ENCODE measurements at regions not wholly inside any gene's neighbourhood (a gene's known extent, or its start where the extent isn't known, plus 50 kb on each side); places are given as distances from the start of the nearest gene placed in this dataset.
"Not testable (repeated sequence)": the region's sequence is repeated elsewhere in the genome, so short reads cannot be mapped to it uniquely, and the experiment has no call there.

DNA sequence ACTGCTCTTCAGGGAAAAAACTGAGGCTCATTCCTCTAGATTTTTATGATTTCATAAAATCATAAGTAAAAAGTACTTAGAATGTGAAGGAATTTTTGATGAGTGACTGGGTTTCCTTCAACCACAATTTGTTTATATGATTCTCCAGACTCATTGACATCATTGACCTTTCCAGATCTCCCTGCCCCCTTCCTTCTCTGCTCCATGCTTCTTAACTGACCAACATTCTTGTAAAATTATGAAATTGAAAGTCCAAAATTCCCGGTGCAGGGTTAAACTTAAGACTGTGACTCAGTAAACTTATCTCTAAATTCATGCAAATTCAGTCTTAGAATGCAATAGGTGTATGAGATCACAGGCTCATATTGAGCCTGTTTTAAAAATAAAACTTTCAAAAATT, 648.9 kb downstream of the TDRD15 start:
- Histone ChIP-seq H3K27ac (ENCODE audit: low read depth) (no peak overlapping the region), H3K4me1 (ENCODE audit: insufficient read depth) (no peaks in the 10 kb centered on the region), H3K36me3 (ENCODE audit: insufficient read depth) (no peaks in the 10 kb centered on the region), H3K4me3 (ENCODE audit: low read depth, low read length) (no peak overlapping the region)
- no peak for DNase-seq (ENCODE audit: extremely low spot score)
- WGBS = 28% methylated on average over 1 of the region's 1 CpG

GRCh38 chr2:21773168-21773567, 649.4 kb downstream of the TDRD15 start:
- no peaks in the 10 kb centered on the region for H3K4me1 ChIP-seq (ENCODE audit: insufficient read depth)
- no peaks in the 10 kb centered on the region for H3K36me3 ChIP-seq (ENCODE audit: insufficient read depth)
- no peak for DNase-seq (ENCODE audit: extremely low spot score)
- H3K4me3 ChIP-seq (ENCODE audit: low read depth, low read length) = no peak overlapping the region
- no peak overlapping the region for H3K27ac ChIP-seq (ENCODE audit: low read depth)

DNA sequence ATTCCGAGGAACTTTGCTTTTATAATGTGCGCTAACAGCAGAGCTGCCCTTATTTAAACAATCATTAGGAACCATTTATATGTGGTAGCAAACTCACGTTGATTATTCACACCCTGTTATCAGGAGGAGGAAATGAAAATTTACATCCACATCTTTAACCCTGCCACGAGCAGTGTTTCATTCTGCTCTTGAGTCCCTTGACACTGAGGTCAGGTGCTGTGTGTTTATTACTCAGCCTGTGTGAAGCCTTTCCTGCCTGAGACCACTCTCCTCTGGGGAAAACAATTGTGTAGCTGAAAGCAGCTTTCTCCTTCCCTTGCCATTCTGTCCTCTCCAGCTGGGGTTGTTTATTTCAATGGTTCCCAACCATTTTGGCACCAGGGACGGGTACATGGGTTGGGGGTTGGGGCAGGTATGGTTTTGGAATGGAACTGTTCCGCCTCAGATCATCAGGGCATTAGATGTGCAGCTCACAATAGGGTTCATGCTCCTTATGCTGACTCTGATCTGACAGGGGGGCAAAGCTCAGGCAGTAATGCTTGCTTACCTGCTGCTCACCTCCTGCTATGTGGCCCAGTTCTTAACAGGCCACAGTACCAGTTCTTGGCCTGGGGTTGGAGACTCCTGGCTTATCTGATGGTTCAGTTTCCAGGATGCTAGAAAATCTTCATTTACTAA, 651.1 kb downstream of the TDRD15 start:
- Histone ChIP-seq H3K36me3 (ENCODE audit: insufficient read depth) (no peaks in the 10 kb centered on the region), H3K4me3 (ENCODE audit: low read depth, low read length) (no peak overlapping the region), H3K27ac (ENCODE audit: low read depth) (no peak overlapping the region), H3K4me1 (ENCODE audit: insufficient read depth) (no peaks in the 10 kb centered on the region)
- no peak for DNase-seq (ENCODE audit: extremely low spot score)
- WGBS = 61% methylated on average over 6 of the region's 6 CpGs

DNA sequence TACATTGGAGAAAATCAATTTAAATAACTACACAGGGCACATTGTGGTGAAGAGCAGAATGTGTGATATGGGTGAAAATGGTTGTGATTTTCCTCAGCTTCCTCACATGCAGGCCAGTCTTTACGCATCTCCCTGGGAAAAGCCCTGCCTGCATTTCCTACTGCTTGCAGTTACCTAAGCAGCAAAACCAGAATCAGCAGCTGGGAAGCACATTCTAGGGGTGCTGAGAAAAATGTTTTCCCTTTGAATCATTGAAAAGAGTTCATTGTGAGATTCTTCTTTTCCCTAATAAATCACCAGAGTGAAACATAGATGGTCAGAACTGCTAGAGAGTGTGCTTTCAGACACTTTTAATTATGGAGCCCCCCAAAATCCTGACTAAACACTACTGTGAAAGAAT, 656.0 kb downstream of the TDRD15 start:
- no peak overlapping the region for H3K27ac ChIP-seq (ENCODE audit: low read depth)
- no peak overlapping the region for H3K4me3 ChIP-seq (ENCODE audit: low read depth, low read length)
- no peaks in the 10 kb centered on the region for H3K4me1 ChIP-seq (ENCODE audit: insufficient read depth)
- 98% methylated on average over 1 of the region's 1 CpG for WGBS
- DNase-seq (ENCODE audit: extremely low spot score) = no peak
- H3K36me3 ChIP-seq (ENCODE audit: insufficient read depth) = no peaks in the 10 kb centered on the region

GRCh38 chr2:21781962-21782361, 658.2 kb downstream of the TDRD15 start:
- Histone ChIP-seq H3K27ac (ENCODE audit: low read depth) (no peak overlapping the region), H3K36me3 (ENCODE audit: insufficient read depth) (no peaks in the 10 kb centered on the region), H3K4me3 (ENCODE audit: low read depth, low read length) (no peak overlapping the region), H3K4me1 (ENCODE audit: insufficient read depth) (no peaks in the 10 kb centered on the region)
- WGBS = 78% methylated on average over 2 of the region's 2 CpGs
- DNase-seq (ENCODE audit: extremely low spot score) = no peak

DNA sequence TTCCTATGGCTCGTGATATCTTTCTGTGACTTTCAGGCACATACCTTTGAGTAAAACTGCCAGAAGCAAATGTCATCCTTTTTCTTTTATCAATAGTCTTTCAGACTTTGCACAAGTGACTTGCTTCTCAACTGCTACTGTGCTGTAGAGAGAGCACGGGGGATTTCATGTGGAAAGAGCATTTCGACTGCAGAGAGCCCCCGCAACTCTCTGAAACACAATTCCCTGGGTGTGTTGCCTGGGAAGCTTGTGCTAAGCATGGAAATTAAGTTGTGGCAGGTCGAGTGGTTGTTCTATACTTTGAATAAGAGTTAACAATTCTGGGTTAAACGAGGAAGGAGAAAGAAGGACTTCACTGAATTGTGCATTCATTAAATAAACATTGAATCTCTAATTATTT, 659.1 kb downstream of the TDRD15 start:
- DNase-seq (ENCODE audit: extremely low spot score) = no peak
- no peak overlapping the region for H3K27ac ChIP-seq (ENCODE audit: low read depth)
- H3K4me3 ChIP-seq (ENCODE audit: low read depth, low read length) = no peak overlapping the region
- H3K4me1 ChIP-seq (ENCODE audit: insufficient read depth) = no peaks in the 10 kb centered on the region
- WGBS = 76% methylated on average over 6 of the region's 6 CpGs
- no peaks in the 10 kb centered on the region for H3K36me3 ChIP-seq (ENCODE audit: insufficient read depth)

DNA sequence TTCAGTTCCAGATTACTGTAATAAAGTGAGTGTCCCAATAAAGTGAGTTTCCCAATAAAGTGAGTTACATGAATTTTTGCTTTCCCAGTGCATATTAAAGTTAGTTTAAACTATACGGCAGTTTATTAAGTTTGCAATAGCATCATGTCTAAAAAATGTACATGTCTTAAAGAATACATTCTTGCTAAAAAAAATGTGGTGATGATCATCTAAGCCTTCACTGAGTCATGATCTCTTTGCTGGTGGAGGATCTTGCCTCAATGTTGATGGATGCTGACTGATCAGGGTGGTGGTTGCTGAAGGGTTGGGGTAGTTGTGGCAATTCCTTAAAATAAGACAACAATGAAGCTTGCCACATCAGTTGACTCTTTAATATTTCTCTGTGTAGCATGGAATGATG, 664.2 kb downstream of the TDRD15 start:
- no peaks in the 10 kb centered on the region for H3K4me1 ChIP-seq (ENCODE audit: insufficient read depth)
- H3K36me3 ChIP-seq (ENCODE audit: insufficient read depth) = no peaks in the 10 kb centered on the region
- no peak overlapping the region for H3K27ac ChIP-seq (ENCODE audit: low read depth)
- WGBS = 66% methylated on average over 1 of the region's 1 CpG
- no peak for DNase-seq (ENCODE audit: extremely low spot score)
- no peak overlapping the region for H3K4me3 ChIP-seq (ENCODE audit: low read depth, low read length)

- not testable (repeated sequence) for H3K4me3 ChIP-seq (ENCODE audit: low read depth, low read length); DNase-seq (ENCODE audit: extremely low spot score); H3K4me1 ChIP-seq (ENCODE audit: insufficient read depth); H3K36me3 ChIP-seq (ENCODE audit: insufficient read depth); H3K27ac ChIP-seq (ENCODE audit: low read depth)
- 51% methylated on average over 6 of the region's 6 CpGs for WGBS
Observed at GRCh38 chr2:21790311-21790710, 666.5 kb downstream of the TDRD15 start.

DNA sequence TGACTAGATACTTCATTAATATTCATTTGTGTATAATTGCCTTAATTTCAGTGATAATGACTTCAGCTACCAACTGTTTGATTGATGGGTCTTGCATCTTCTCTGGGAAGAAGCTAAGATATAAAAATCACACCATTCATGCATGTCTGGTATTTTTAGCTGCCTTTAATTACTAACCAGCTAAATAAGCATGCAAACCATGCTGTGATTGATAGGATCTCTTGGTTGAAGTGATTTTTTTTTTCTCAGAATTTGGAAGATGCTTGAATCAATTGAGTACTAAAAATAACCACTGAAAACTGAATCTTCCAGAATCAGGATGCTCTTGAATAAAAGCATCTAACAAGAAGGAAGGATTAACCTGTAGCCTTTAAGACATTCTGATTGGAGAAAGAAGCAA, 668.8 kb downstream of the TDRD15 start:
- Histone ChIP-seq H3K27ac (ENCODE audit: low read depth) (no peak overlapping the region), H3K4me1 (ENCODE audit: insufficient read depth) (no peaks in the 10 kb centered on the region), H3K36me3 (ENCODE audit: insufficient read depth) (no peaks in the 10 kb centered on the region), H3K4me3 (ENCODE audit: low read depth, low read length) (no peak overlapping the region)
- no peak for DNase-seq (ENCODE audit: extremely low spot score)

DNA sequence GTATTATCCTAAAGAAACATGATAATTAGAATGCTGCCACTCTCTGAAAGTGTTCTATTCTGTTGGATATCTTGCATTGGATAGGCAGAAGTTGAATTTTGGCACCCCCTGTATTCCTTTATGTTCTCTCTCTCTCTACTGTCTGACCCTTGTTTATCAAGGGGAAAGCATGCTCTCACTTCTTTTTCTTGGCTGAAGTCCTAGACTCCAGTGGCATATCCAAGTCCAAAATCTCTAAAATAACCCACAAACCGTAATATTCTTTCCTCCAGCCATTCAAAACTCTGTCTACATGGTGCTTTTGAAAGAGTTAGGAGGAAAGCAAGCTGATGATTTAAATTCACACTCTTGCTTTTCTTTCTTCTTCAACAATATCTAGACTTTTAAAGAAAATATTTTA, 669.7 kb downstream of the TDRD15 start:
- DNase-seq (ENCODE audit: extremely low spot score) = no peak
- Histone ChIP-seq H3K4me1 (ENCODE audit: insufficient read depth) (no peaks in the 10 kb centered on the region), H3K27ac (ENCODE audit: low read depth) (no peak overlapping the region), H3K36me3 (ENCODE audit: insufficient read depth) (no peaks in the 10 kb centered on the region), H3K4me3 (ENCODE audit: low read depth, low read length) (no peak overlapping the region)
- WGBS = 14% methylated on average over 1 of the region's 1 CpG

- H3K4me3 ChIP-seq (ENCODE audit: low read depth, low read length) = no peak overlapping the region
- H3K27ac ChIP-seq (ENCODE audit: low read depth) = no peak overlapping the region
- H3K4me1 ChIP-seq (ENCODE audit: insufficient read depth) = no peaks in the 10 kb centered on the region
- DNase-seq (ENCODE audit: extremely low spot score) = no peak
- 79% methylated on average over 2 of the region's 2 CpGs for WGBS
- no peaks in the 10 kb centered on the region for H3K36me3 ChIP-seq (ENCODE audit: insufficient read depth)
Observed at GRCh38 chr2:21794611-21795010, 670.8 kb downstream of the TDRD15 start.

GRCh38 chr2:21800356-21800755, 676.6 kb downstream of the TDRD15 start:
- Histone ChIP-seq H3K36me3 (ENCODE audit: insufficient read depth) (no peaks in the 10 kb centered on the region), H3K4me1 (ENCODE audit: insufficient read depth) (no peaks in the 10 kb centered on the region), H3K27ac (ENCODE audit: low read depth) (no peak overlapping the region), H3K4me3 (ENCODE audit: low read depth, low read length) (no peak overlapping the region)
- WGBS = 72% methylated on average over 1 of the region's 1 CpG
- DNase-seq (ENCODE audit: extremely low spot score) = no peak

GRCh38 chr2:21803550-21803949, 679.8 kb downstream of the TDRD15 start:
- no peak overlapping the region for H3K27ac ChIP-seq (ENCODE audit: low read depth)
- no peaks in the 10 kb centered on the region for H3K4me1 ChIP-seq (ENCODE audit: insufficient read depth)
- H3K36me3 ChIP-seq (ENCODE audit: insufficient read depth) = no peaks in the 10 kb centered on the region
- DNase-seq (ENCODE audit: extremely low spot score) = no peak
- 60% methylated on average over 3 of the region's 3 CpGs for WGBS
- no peak overlapping the region for H3K4me3 ChIP-seq (ENCODE audit: low read depth, low read length)

DNA sequence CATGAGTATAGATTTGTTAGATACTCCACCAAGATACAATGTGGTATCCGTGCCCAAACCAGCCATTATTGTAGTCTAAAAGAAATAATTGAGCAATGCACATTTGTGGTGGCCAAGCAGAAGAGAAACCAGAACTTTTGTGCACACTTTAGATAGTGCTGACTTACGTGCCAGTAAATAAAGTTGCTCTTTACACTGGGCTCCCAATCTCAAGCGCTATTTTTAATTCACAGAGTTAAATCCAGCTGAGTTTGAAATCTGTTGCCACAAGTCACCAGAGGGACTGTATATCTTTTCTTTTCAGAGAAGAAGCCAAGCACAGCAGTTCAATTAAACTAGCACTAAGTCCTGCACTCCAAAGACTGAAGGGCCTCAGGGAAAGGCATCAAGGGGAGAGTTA, 680.4 kb downstream of the TDRD15 start:
- DNase-seq (ENCODE audit: extremely low spot score) = no peak
- WGBS = 79% methylated on average over 3 of the region's 3 CpGs

GRCh38 chr2:21811541-21811940, 687.8 kb downstream of the TDRD15 start:
- WGBS = 77% methylated on average over 2 of the region's 2 CpGs
- Histone ChIP-seq H3K4me1 (ENCODE audit: insufficient read depth) (no peaks in the 10 kb centered on the region), H3K4me3 (ENCODE audit: low read depth, low read length) (no peak overlapping the region), H3K27ac (ENCODE audit: low read depth) (no peak overlapping the region), H3K36me3 (ENCODE audit: insufficient read depth) (no peaks in the 10 kb centered on the region)
- DNase-seq (ENCODE audit: extremely low spot score) = no peak

More for the DNA sequence above, 680.4 kb downstream of the TDRD15 start:
- Histone ChIP-seq H3K4me1 (ENCODE audit: insufficient read depth) (no peaks in the 10 kb centered on the region), H3K36me3 (ENCODE audit: insufficient read depth) (no peaks in the 10 kb centered on the region), H3K4me3 (ENCODE audit: low read depth, low read length) (no peak overlapping the region), H3K27ac (ENCODE audit: low read depth) (no peak overlapping the region)

Data from urinary bladder (tissue), 3 donors.